Lower lobe of right lung (tissue), 2 donors: ENCODE measurements at regions not wholly inside any gene's neighbourhood (a gene's known extent, or its start where the extent isn't known, plus 50 kb on each side); places are given as distances from the start of the nearest gene placed in this dataset.

Experiments used
- ATAC-seq, 2 donors: fragments of 200-7000 bp; cut with Tn5 transposase; one replicate each; pipeline ENCODE4 v1.9.1; 2020 to 2022; ENCODE audit warnings: mild to moderate bottlenecking in 2 of 2, moderate library complexity in 2 of 2
- DNase-seq: peaks from one replicate; pipeline ENCODE4 v3.0.0-alpha.2; 2020
- H3K27ac ChIP-seq: fragments of 200-600 bp; one replicate; pipeline ENCODE4 v1.8.0; 2022
- H3K27me3 ChIP-seq: fragments of 200-600 bp; one replicate; pipeline ENCODE4 v1.8.0; 2022; ENCODE audit warnings: low read depth
- H3K36me3 ChIP-seq: fragments of 200-600 bp; one replicate; pipeline ENCODE4 v1.8.0; 2022; ENCODE audit warnings: mild to moderate bottlenecking
- H3K4me1 ChIP-seq: fragments of 200-600 bp; one replicate; pipeline ENCODE4 v1.8.0; 2022
- H3K4me3 ChIP-seq: fragments of 200-600 bp; one replicate; pipeline ENCODE4 v1.8.0; 2022; ENCODE audit warnings: mild to moderate bottlenecking
- H3K9me3 ChIP-seq: fragments of 200-600 bp; one replicate; pipeline ENCODE4 v1.8.0; 2022
- intact Hi-C: fragments of 100-400 bp; cut with DNase I; formaldehyde crosslinking; loops from one replicate; pipeline ENCODE4 v1.11.0; 2022
- TF ChIP-seq, protein P1 (sequence below): fragments of 200-600 bp; IDR thresholded peaks from one replicate; pipeline ENCODE4 v1.8.0; 2022; ENCODE audit warnings: antibody characterized with exemption, mild to moderate bottlenecking
- donor health status: DM: no; HTN: yes; CAD: no; lungs with severe emphysema.

GRCh38 chr2:7468448-7468828 lies 551.2 kb downstream of the RNF144A start:
- TF ChIP-seq, protein P1, sequence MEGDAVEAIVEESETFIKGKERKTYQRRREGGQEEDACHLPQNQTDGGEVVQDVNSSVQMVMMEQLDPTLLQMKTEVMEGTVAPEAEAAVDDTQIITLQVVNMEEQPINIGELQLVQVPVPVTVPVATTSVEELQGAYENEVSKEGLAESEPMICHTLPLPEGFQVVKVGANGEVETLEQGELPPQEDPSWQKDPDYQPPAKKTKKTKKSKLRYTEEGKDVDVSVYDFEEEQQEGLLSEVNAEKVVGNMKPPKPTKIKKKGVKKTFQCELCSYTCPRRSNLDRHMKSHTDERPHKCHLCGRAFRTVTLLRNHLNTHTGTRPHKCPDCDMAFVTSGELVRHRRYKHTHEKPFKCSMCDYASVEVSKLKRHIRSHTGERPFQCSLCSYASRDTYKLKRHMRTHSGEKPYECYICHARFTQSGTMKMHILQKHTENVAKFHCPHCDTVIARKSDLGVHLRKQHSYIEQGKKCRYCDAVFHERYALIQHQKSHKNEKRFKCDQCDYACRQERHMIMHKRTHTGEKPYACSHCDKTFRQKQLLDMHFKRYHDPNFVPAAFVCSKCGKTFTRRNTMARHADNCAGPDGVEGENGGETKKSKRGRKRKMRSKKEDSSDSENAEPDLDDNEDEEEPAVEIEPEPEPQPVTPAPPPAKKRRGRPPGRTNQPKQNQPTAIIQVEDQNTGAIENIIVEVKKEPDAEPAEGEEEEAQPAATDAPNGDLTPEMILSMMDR = no peak
- Histone ChIP-seq H3K4me1 (no peaks in the 10 kb centered on the region), H3K27ac (no peak overlapping the region), H3K9me3 (no peaks in the 10 kb centered on the region), H3K36me3 (no peaks in the 10 kb centered on the region), H3K4me3 (no peak overlapping the region), H3K27me3 (no peaks in the 10 kb centered on the region)
- DNase-seq (no peak), ATAC-seq (no peak)
- intact Hi-C loops = no loop called here

GRCh38 chr2:7468955-7469354 lies 551.7 kb downstream of the RNF144A start:
- H3K9me3 ChIP-seq = no peaks in the 10 kb centered on the region
- no peak overlapping the region for H3K4me3 ChIP-seq

DNA sequence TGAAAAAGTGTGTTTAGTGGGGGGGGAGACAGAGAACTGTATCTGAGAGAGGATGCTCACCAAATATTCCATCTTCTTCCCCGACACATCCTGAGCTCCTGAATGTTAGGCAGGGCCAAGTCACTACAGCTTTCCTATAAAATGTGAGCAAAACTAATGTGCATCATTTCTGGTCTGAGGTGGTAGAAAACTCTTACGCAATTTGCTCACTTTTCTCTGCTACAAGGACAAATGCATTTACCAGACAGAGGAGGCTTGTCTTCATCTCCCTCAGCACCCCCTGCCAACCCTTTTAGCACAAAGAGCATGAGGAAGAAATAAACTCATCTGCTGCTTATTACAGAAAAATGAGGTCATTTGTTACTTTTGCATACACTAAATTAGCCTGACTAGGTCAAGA lies 554.0 kb downstream of the RNF144A start:
- Histone ChIP-seq H3K4me1 (no peaks in the 10 kb centered on the region), H3K27ac (no peak overlapping the region), H3K27me3 (no peaks in the 10 kb centered on the region), H3K36me3 (no peaks in the 10 kb centered on the region), H3K9me3 (no peaks in the 10 kb centered on the region), H3K4me3 (no peak overlapping the region)
- TF ChIP-seq, protein P1 = no peak
- ATAC-seq (no peak), DNase-seq (no peak)
- intact Hi-C loops = no loop called here

More at GRCh38 chr2:7468955-7469354, 551.7 kb downstream of the RNF144A start:
- Histone ChIP-seq H3K27ac (no peak overlapping the region), H3K27me3 (no peaks in the 10 kb centered on the region), H3K4me1 (no peaks in the 10 kb centered on the region), H3K36me3 (no peaks in the 10 kb centered on the region)
- ATAC-seq = no peak
- no peak for DNase-seq
- TF ChIP-seq, protein P1 = no peak
- intact Hi-C loops = no loop called here

- ATAC-seq (no peak), DNase-seq (no peak)
- no peaks in the 10 kb centered on the region for H3K36me3 ChIP-seq
- no peak overlapping the region for H3K27ac ChIP-seq
- no peaks in the 10 kb centered on the region for H3K27me3 ChIP-seq
- no peaks in the 10 kb centered on the region for H3K9me3 ChIP-seq
- H3K4me3 ChIP-seq = no peak overlapping the region
- intact Hi-C loops = no loop called here
- no peaks in the 10 kb centered on the region for H3K4me1 ChIP-seq
- TF ChIP-seq, protein P1 = no peak
Measured at GRCh38 chr2:7472465-7472864, 555.3 kb downstream of the RNF144A start.

DNA sequence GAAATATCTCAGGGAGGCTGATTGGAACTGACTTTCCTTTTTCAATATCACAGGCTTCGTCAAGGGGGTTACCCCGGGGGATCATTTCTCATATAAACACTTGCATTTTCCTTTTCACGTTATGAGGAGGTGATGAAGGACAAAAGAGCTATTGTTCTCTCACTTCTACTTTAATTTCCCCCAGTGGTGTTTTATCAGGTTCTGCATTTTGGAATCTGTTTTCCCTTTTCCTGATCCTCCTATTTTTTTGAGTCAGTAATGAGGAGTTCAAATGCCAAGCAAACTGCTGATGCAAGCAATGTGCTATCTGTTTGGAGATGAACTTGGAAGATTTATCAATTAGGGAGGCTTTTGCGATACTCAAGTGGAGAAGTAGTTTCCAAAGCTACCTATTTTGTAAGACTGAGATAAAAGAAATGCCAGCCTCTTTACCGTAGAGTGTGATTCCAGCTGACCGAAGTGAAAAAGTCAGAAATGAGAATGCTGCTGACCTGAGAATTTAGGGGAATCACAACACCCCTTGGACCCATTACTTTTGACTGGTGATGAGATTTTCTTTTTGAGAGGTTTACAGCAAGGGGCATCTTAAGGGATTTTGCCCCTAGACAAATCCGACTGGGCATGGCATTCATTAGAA lies 556.0 kb downstream of the RNF144A start:
- DNase-seq (no peak), ATAC-seq (no peak)
- intact Hi-C loops = no loop called here
- no peak overlapping the region for H3K4me3 ChIP-seq
- no peak overlapping the region for H3K27ac ChIP-seq
- TF ChIP-seq, protein P1 = no peak
- H3K36me3 ChIP-seq = no peaks in the 10 kb centered on the region
- H3K27me3 ChIP-seq = no peaks in the 10 kb centered on the region
- no peaks in the 10 kb centered on the region for H3K4me1 ChIP-seq
- no peaks in the 10 kb centered on the region for H3K9me3 ChIP-seq
